Upper lobe of left lung (tissue), 6 donors: ENCODE measurements at regions not wholly inside any gene's neighbourhood (a gene's known extent, or its start where the extent isn't known, plus 50 kb on each side); places are given as distances from the start of the nearest gene placed in this dataset.
A peak's percentile ranks its signal among the peaks of the same experiment; 100 is the strongest.

ENCODE experiments used
- ATAC-seq, 2 donors: fragments of 200-7000 bp; cut with Tn5 transposase; one replicate each; pipeline ENCODE4 v1.9.1; 2022; ENCODE audit warnings: mild to moderate bottlenecking in 2 of 2, moderate library complexity in 2 of 2; ENCODE audit not compliant: low FRiP score in 2 of 2
- DNase-seq, 2 donors: peaks; one replicate each; pipeline ENCODE4 v3.0.0-alpha.2; 2019 to 2020
- H3K27ac ChIP-seq, 4 donors: fragments of 200-600 bp; sonication (generic); one replicate each; pipeline ENCODE4 v1.5.1; 2016 to 2019
- H3K27me3 ChIP-seq, 4 donors: fragments of 200-600 bp; sonication (generic); one replicate each; pipeline ENCODE4 v1.5.1; 2017 to 2019
- H3K36me3 ChIP-seq, 4 donors: fragments of 200-600 bp; sonication (generic); one replicate each; pipeline ENCODE4 v1.5.1; 2016 to 2019
- H3K4me1 ChIP-seq, 4 donors: fragments of 200-600 bp; sonication (generic); one replicate each; pipeline ENCODE4 v1.5.1; 2018 to 2019
- H3K4me3 ChIP-seq, 4 donors: fragments of 200-600 bp; sonication (generic); one replicate each; pipeline ENCODE4 v1.5.1; 2017 to 2019; ENCODE audit warnings: mild to moderate bottlenecking in 2 of 4, moderate library complexity in 1 of 4
- H3K9me3 ChIP-seq, 4 donors: fragments of 200-600 bp; sonication (generic); one replicate each; pipeline ENCODE4 v1.5.1; 2018 to 2019
- CTCF ChIP-seq, 6 experiments: fragments of 450-650 bp in 4 of 6; fragments of 200-600 bp in 2 of 6; sonication (generic) in 2 of 6; IDR thresholded peaks; one replicate each; pipeline ENCODE4 v1.5.1; 2016 to 2019; ENCODE audit warnings: antibody characterized with exemption in 6 of 6
- EP300 ChIP-seq, 4 donors: sonication (generic); formaldehyde crosslinking; IDR thresholded peaks; one replicate each; pipeline ENCODE4 v1.5.1; 2017; ENCODE audit warnings: antibody characterized with exemption in 4 of 4, control low read depth in 2 of 4
- POLR2A ChIP-seq, 4 donors: fragments of 450-650 bp; IDR thresholded peaks; one replicate each; pipeline ENCODE4 v1.5.1; 2016 to 2017; ENCODE audit warnings: antibody characterized with exemption in 4 of 4, mild to moderate bottlenecking in 2 of 4
- POLR2AphosphoS5 ChIP-seq, 2 donors: sonication (generic); formaldehyde crosslinking; IDR thresholded peaks; one replicate each; pipeline ENCODE4 v1.5.1; 2017; ENCODE audit warnings: antibody characterized with exemption in 2 of 2
- WGBS, 2 donors: methylation state at CpG; one replicate each; pipeline ENCODE4 v1.1.5; 2017 to 2018; 5-methylcytosine and 5-hydroxymethylcytosine counted together
- donor health status: DM: no; HTN: no; CAD: no; lungs with moderate emphysema.
- donor health status: DM: no; HTN: yes; CAD: no; lungs with severe emphysema.

GRCh38 chr11:45511566-45511965 lies 153.9 kb downstream of the CHST1 start:
- peak in 1 of 2 donors; percentile 54 for DNase-seq
- WGBS, 2 donors: 85 to 87% methylated on average over 7 to 9 of the region's 9 CpGs
- no peaks in the 10 kb centered on the region for H3K27me3 ChIP-seq
- H3K4me1 ChIP-seq: no peaks in the 10 kb centered on the region
- H3K27ac ChIP-seq: no peak overlapping the region
- no peak for TF ChIP-seq CTCF (IDR thresholded peaks at IDR 0.05)
- TF ChIP-seq POLR2A (IDR thresholded peaks at IDR 0.05): no peak
- no peak for TF ChIP-seq POLR2AphosphoS5 (IDR thresholded peaks at IDR 0.05)
- TF ChIP-seq EP300 (IDR thresholded peaks at IDR 0.05): no peak
- ATAC-seq: no peak
- no peak overlapping the region for H3K4me3 ChIP-seq
- H3K9me3 ChIP-seq: no peaks in the 10 kb centered on the region
- no peaks in the 10 kb centered on the region for H3K36me3 ChIP-seq

- no peak for ATAC-seq
- 86 to 94% methylated on average over 4 of the region's 4 CpGs for WGBS, 2 donors
Observed at GRCh38 chr11:45507916-45508315, 157.5 kb downstream of the CHST1 start.

DNA sequence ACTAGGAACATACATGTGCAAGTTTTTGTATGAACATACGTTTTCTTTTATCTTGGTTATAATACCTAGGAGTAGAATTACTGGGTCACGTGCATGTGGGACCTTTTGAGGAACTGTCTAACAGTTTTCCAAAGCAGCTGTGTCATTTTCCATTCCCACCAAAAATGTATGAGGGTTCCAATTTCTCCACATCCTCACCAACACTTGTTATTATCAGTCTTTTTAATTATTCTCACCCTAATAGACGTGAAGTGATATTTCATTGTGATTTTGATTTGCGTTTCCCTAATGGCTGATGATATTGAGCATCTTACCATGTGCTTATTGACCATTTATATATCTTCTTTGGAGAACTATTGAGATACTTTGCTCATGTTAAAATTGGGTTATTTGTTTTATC lies 162.1 kb downstream of the CHST1 start:
- Histone ChIP-seq H3K9me3 (no peaks in the 10 kb centered on the region), H3K36me3 (no peaks in the 10 kb centered on the region), H3K4me3 (no peak overlapping the region), H3K27ac (no peak overlapping the region), H3K4me1 (no peaks in the 10 kb centered on the region), H3K27me3 (no peaks in the 10 kb centered on the region)
- DNase-seq (no peak), ATAC-seq (no peak)
- WGBS, 2 donors: 85 to 88% methylated on average over 4 of the region's 4 CpGs
- TF ChIP-seq POLR2AphosphoS5 (IDR thresholded peaks at IDR 0.05): no peak
- no peak for TF ChIP-seq POLR2A (IDR thresholded peaks at IDR 0.05)
- no peak for TF ChIP-seq EP300 (IDR thresholded peaks at IDR 0.05)
- no peak for TF ChIP-seq CTCF (IDR thresholded peaks at IDR 0.05)

More at GRCh38 chr11:45507916-45508315, 157.5 kb downstream of the CHST1 start:
- TF ChIP-seq CTCF (IDR thresholded peaks at IDR 0.05) (no peak), EP300 (IDR thresholded peaks at IDR 0.05) (no peak), POLR2A (IDR thresholded peaks at IDR 0.05) (no peak), POLR2AphosphoS5 (IDR thresholded peaks at IDR 0.05) (no peak)
- no peaks in the 10 kb centered on the region for H3K27me3 ChIP-seq
- no peak overlapping the region for H3K4me3 ChIP-seq
- no peaks in the 10 kb centered on the region for H3K9me3 ChIP-seq
- H3K36me3 ChIP-seq: no peaks in the 10 kb centered on the region
- H3K27ac ChIP-seq: no peak overlapping the region
- no peaks in the 10 kb centered on the region for H3K4me1 ChIP-seq
- no peak for DNase-seq

DNA sequence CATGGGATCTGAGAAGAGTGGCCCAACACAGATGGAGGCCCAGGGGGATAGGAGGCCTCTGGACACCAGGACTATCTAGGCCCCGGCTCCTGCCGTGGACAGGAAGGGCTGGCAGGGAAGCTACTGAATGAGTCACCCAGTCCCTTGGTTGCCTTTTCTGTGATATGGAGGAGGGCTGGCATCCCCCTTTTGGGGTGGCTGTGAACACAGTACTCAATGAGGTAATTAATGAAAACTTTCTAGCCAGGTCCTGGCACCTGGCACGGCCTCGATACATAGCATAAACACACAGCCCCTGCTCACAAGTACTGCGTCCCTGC lies 163.2 kb downstream of the CHST1 start:
- H3K9me3 ChIP-seq: no peaks in the 10 kb centered on the region
- H3K4me3 ChIP-seq: no peak overlapping the region
- H3K36me3 ChIP-seq: no peaks in the 10 kb centered on the region
- no peaks in the 10 kb centered on the region for H3K4me1 ChIP-seq
- no peak for DNase-seq
- TF ChIP-seq CTCF (IDR thresholded peaks at IDR 0.05) (no peak), POLR2A (IDR thresholded peaks at IDR 0.05) (no peak), EP300 (IDR thresholded peaks at IDR 0.05) (no peak), POLR2AphosphoS5 (IDR thresholded peaks at IDR 0.05) (no peak)
- WGBS, 2 donors: 73% methylated on average over 5 of the region's 5 CpGs; no CpG with 5 or more reads in 1 of the 2 donors
- no peaks in the 10 kb centered on the region for H3K27me3 ChIP-seq
- H3K27ac ChIP-seq: no peak overlapping the region
- no peak for ATAC-seq

- Histone ChIP-seq H3K4me1 (no peaks in the 10 kb centered on the region), H3K27me3 (no peaks in the 10 kb centered on the region), H3K9me3 (no peaks in the 10 kb centered on the region), H3K27ac (no peak overlapping the region), H3K36me3 (no peaks in the 10 kb centered on the region), H3K4me3 (no peak overlapping the region)
- DNase-seq: no peak
- 60 to 69% methylated on average over 5 to 9 of the region's 9 CpGs for WGBS, 2 donors
- no peak for TF ChIP-seq CTCF (IDR thresholded peaks at IDR 0.05)
- TF ChIP-seq POLR2A (IDR thresholded peaks at IDR 0.05): no peak
- TF ChIP-seq POLR2AphosphoS5 (IDR thresholded peaks at IDR 0.05): no peak
- TF ChIP-seq EP300 (IDR thresholded peaks at IDR 0.05): no peak
- peak in 1 of 2 donors; percentile 6 for ATAC-seq
Observed at GRCh38 chr11:45501392-45502225, 163.8 kb downstream of the CHST1 start.
